Ovary (tissue), 3 donors: ENCODE measurements at regions not wholly inside any gene's neighbourhood (a gene's known extent, or its start where the extent isn't known, plus 50 kb on each side); places are given as distances from the start of the nearest gene placed in this dataset.

ENCODE experiments used
- POLR2A ChIP-seq: fragments of 450-650 bp; IDR thresholded peaks from one replicate; pipeline ENCODE4 v1.6.1; 2017; ENCODE audit warnings: antibody characterized with exemption, mild to moderate bottlenecking, moderate library complexity
- TF ChIP-seq, protein P1 (sequence below), 3 donors: fragments of 450-650 bp in 2 of 3; fragments of 200-600 bp in 1 of 3; IDR thresholded peaks; one replicate each; pipeline versions ENCODE4 v1.5.1 to v1.8.0; 2016 to 2022; ENCODE audit warnings: antibody characterized with exemption in 3 of 3, mild to moderate bottlenecking in 1 of 3
- donor health status: DM: no; HTN: no; CAD: no.

DNA sequence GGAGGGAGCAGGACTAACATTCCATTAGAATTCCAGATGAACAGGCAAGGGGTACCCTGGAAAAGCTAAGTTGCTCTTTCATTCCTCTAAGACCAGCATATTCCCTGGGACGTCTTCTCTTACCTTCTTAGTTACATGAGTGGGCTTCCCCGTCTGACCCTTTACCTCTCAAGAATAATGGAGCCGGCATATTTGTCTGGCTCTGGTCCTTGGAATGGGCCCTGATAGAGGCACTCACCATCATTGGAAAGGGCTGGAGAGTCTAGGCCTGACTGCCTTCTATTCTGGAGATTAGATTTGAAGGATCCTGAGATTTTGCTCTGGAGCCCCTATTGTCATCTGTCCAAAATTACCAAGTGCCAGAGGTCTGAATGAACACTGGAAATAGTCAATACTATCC, 347.5 kb downstream of the MYCN start:
- TF ChIP-seq, protein P1, sequence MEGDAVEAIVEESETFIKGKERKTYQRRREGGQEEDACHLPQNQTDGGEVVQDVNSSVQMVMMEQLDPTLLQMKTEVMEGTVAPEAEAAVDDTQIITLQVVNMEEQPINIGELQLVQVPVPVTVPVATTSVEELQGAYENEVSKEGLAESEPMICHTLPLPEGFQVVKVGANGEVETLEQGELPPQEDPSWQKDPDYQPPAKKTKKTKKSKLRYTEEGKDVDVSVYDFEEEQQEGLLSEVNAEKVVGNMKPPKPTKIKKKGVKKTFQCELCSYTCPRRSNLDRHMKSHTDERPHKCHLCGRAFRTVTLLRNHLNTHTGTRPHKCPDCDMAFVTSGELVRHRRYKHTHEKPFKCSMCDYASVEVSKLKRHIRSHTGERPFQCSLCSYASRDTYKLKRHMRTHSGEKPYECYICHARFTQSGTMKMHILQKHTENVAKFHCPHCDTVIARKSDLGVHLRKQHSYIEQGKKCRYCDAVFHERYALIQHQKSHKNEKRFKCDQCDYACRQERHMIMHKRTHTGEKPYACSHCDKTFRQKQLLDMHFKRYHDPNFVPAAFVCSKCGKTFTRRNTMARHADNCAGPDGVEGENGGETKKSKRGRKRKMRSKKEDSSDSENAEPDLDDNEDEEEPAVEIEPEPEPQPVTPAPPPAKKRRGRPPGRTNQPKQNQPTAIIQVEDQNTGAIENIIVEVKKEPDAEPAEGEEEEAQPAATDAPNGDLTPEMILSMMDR (IDR thresholded peaks at IDR 0.05) = no peak
- no peak for TF ChIP-seq POLR2A
